Keratinocyte (primary cell): ENCODE measurements at regions not wholly inside any gene's neighbourhood (a gene's known extent, or its start where the extent isn't known, plus 50 kb on each side); places are given as distances from the start of the nearest gene placed in this dataset.

ENCODE experiments used
- DNase-seq: peaks from one replicate; pipeline ENCODE4 v3.0.0-alpha.2; 2011; ENCODE audit warnings: low read depth, missing footprints, low spot score
- FAIRE-seq: peaks from 2 replicates; lab custom pipeline; 2011; peaks lifted over from hg19 to GRCh38; lab: Jason Lieb, UNC
- H2AFZ ChIP-seq: 2 replicates; pipeline ENCODE4 v1.6.0; 2012; ENCODE audit warnings: low read length, control low read depth, inconsistent platforms; ENCODE audit not compliant: control insufficient read depth
- H3K27ac ChIP-seq: 2 replicates; pipeline ENCODE4 v1.5.1; 2011; ENCODE audit warnings: low read length; ENCODE audit not compliant: control insufficient read depth, insufficient read depth
- H3K27me3 ChIP-seq: 3 replicates; pipeline ENCODE4 v1.6.0; 2011; ENCODE audit warnings: low read length; ENCODE audit not compliant: control insufficient read depth, insufficient read depth; ENCODE audit errors: extremely low read depth
- H3K36me3 ChIP-seq, 2 experiments: 2 replicates in 1 of 2; 3 replicates in 1 of 2; pipeline ENCODE4 v1.5.1; 2011; ENCODE audit warnings: low read length in 2 of 2, mild to moderate bottlenecking in 1 of 2; ENCODE audit not compliant: control insufficient read depth in 2 of 2, insufficient read depth in 2 of 2; ENCODE audit errors: extremely low read depth in 1 of 2
- H3K4me1 ChIP-seq: 3 replicates; pipeline ENCODE4 v1.5.1; 2011; ENCODE audit warnings: low read length; ENCODE audit not compliant: control insufficient read depth, insufficient read depth; ENCODE audit errors: extremely low read depth
- H3K4me2 ChIP-seq: 3 replicates; pipeline ENCODE4 v1.6.0; 2011; ENCODE audit warnings: low read depth, low read length; ENCODE audit not compliant: control insufficient read depth, insufficient read depth; ENCODE audit errors: extremely low read depth
- H3K4me3 ChIP-seq, 3 experiments: fragments of 200-600 bp in 1 of 3; sonication (generic) in 1 of 3; 2 replicates in 2 of 3; 3 replicates in 1 of 3; pipeline ENCODE4 v1.5.1; 2011 to 2016; ENCODE audit warnings: low read length in 3 of 3, mild to moderate bottlenecking in 3 of 3, control low read depth in 2 of 3, inconsistent platforms in 1 of 3, low read depth in 1 of 3, mixed read lengths in 1 of 3, mixed run types in 1 of 3, moderate library complexity in 1 of 3; ENCODE audit not compliant: control insufficient read depth in 2 of 3, insufficient read depth in 2 of 3; ENCODE audit errors: extremely low read depth in 1 of 3
- H3K79me2 ChIP-seq: 2 replicates; pipeline ENCODE4 v1.6.0; 2012; ENCODE audit warnings: low read length; ENCODE audit not compliant: control insufficient read depth, insufficient read depth
- H3K9ac ChIP-seq: 3 replicates; pipeline ENCODE4 v1.6.0; 2011; ENCODE audit warnings: low read length; ENCODE audit not compliant: control insufficient read depth, insufficient read depth; ENCODE audit errors: extremely low read depth
- H3K9me1 ChIP-seq: 3 replicates; pipeline ENCODE4 v1.6.0; 2011; ENCODE audit warnings: low read length; ENCODE audit not compliant: control insufficient read depth, insufficient read depth; ENCODE audit errors: extremely low read depth
- H3K9me3 ChIP-seq: 2 replicates; pipeline ENCODE4 v1.5.1; 2012; ENCODE audit warnings: low read depth, low read length; ENCODE audit not compliant: control insufficient read depth
- H4K20me1 ChIP-seq: 3 replicates; pipeline ENCODE4 v1.6.0; 2011; ENCODE audit warnings: low read length; ENCODE audit not compliant: control insufficient read depth, insufficient read depth; ENCODE audit errors: extremely low read depth
- EZH2 ChIP-seq: IDR thresholded peaks from one replicate; pipeline ENCODE4 v1.6.1; 2012; ENCODE audit warnings: inconsistent platforms, mild to moderate bottlenecking, low read length, moderate library complexity
- dilution Hi-C: fragments of 300-500 bp; cut with MboI; formaldehyde crosslinking; loops from one replicate; pipeline ENCODE4 v1.7.0; 2020; ENCODE audit warnings: low sequenced_read_pairs; ENCODE audit not compliant: extremely low pct_ligation_motif_present
- TF ChIP-seq, protein P1 (sequence below), 3 experiments: IDR thresholded peaks in 1 of 3; conservative IDR thresholded peaks in 1 of 3; optimal IDR thresholded peaks in 1 of 3; 2 replicates in 2 of 3; 3 replicates in 1 of 3; pipeline versions ENCODE3 to v1.5.1; 2011; ENCODE audit warnings: low read length in 3 of 3, mild to moderate bottlenecking in 3 of 3, moderate library complexity in 2 of 3, control low read depth in 1 of 3, inconsistent platforms in 1 of 3; ENCODE audit not compliant: insufficient read depth in 2 of 3; ENCODE audit errors: extremely low read depth in 1 of 3

DNA sequence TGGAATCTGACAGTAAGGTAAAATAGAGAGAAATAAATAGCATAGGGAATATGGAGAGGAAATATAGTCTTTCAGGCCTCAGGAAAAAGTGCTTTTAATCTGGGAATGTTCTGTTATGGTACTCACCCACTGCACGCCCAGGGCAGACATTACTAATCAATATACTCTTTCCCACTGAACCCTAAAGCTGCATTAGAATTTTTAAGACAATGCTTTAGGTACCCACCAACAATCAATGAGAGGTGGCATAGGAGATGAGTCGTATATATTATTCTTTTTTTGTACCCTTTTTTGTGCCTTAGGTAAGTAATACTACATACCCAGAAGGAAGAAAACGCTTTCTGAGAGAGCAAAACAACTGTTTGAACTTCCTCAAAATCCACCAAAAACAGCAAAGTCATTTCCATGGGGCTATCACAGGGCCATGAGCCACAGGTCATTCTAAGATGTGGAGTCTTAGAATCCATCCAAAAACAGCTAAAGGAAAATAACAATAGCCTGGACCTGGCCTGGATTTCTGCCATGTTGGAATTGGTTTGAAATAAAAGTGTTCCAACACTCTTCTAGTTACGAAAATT lies 542.1 kb downstream of the XYLT1 start:
- Histone ChIP-seq H3K27ac (no peak overlapping the region), H3K27me3 (no peaks in the 10 kb centered on the region), H3K9ac (no peak overlapping the region), H4K20me1 (no peaks in the 10 kb centered on the region), H3K9me3 (no peaks in the 10 kb centered on the region), H2AFZ (no peak overlapping the region), H3K79me2 (no peaks in the 10 kb centered on the region), H3K4me2 (no peak overlapping the region), H3K36me3 (no peaks in the 10 kb centered on the region), H3K9me1 (no peaks in the 10 kb centered on the region), H3K4me1 (no peaks in the 10 kb centered on the region), H3K4me3 (no peak overlapping the region)
- dilution Hi-C loops: no loop called here
- TF ChIP-seq, protein P1, sequence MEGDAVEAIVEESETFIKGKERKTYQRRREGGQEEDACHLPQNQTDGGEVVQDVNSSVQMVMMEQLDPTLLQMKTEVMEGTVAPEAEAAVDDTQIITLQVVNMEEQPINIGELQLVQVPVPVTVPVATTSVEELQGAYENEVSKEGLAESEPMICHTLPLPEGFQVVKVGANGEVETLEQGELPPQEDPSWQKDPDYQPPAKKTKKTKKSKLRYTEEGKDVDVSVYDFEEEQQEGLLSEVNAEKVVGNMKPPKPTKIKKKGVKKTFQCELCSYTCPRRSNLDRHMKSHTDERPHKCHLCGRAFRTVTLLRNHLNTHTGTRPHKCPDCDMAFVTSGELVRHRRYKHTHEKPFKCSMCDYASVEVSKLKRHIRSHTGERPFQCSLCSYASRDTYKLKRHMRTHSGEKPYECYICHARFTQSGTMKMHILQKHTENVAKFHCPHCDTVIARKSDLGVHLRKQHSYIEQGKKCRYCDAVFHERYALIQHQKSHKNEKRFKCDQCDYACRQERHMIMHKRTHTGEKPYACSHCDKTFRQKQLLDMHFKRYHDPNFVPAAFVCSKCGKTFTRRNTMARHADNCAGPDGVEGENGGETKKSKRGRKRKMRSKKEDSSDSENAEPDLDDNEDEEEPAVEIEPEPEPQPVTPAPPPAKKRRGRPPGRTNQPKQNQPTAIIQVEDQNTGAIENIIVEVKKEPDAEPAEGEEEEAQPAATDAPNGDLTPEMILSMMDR (optimal IDR thresholded peaks at IDR 0.05 in 1 of 3, IDR thresholded peaks at IDR 0.05 in 1 of 3, conservative IDR thresholded peaks at IDR 0.05 in 1 of 3; ENCODE audit: extremely low read depth in 1 of 3, insufficient read depth in 2 of 3, low read length in 3 of 3): no peak
- no peak for TF ChIP-seq EZH2
- FAIRE-seq (no peak), DNase-seq (no peak)

DNA sequence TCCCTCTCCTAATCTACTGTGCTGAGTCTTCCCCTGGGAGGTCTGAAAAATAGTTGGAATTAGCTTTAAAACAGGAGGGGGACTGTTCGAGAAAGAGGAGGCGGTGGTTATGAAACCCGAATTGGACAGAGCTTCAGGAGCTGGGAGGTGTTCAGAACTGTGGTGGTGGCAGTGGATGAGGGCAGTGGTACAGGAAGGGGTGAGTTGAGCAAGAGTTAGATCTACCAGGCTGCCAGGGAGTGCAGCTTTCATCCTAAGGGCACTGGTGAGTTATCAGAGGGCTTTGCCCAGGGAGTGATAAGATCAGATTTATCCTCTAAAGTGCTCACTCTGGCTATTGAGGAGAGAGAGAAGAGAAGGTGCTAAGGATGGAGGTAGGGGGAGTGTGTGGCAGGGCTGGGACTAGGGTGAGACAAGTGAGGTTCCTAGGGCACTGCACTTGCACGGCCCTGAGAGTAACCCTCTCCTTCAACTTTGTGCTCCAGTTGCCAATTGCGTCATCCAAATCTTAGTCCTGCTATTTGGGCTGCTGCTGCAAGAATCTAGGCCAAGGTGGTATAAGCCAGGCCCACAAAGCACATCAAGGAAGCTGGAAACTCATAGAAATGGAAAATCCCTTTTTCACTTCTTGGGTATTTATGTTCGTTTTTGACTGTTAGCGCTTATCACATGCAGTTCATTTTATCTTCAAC lies 540.3 kb downstream of the XYLT1 start:
- no peak overlapping the region for H3K4me3 ChIP-seq
- H3K4me1 ChIP-seq: no peaks in the 10 kb centered on the region
- no peak overlapping the region for H3K27ac ChIP-seq
- H3K79me2 ChIP-seq: no peaks in the 10 kb centered on the region
- H3K4me2 ChIP-seq: no peak overlapping the region
- FAIRE-seq (no peak), DNase-seq (no peak)
- no peak overlapping the region for H3K9ac ChIP-seq
- no peaks in the 10 kb centered on the region for H3K27me3 ChIP-seq
- no peak overlapping the region for H2AFZ ChIP-seq
- TF ChIP-seq, protein P1 (optimal IDR thresholded peaks at IDR 0.05 in 1 of 3, IDR thresholded peaks at IDR 0.05 in 1 of 3, conservative IDR thresholded peaks at IDR 0.05 in 1 of 3; ENCODE audit: extremely low read depth in 1 of 3, insufficient read depth in 2 of 3, low read length in 3 of 3): no peak
- TF ChIP-seq EZH2: no peak
- H4K20me1 ChIP-seq: no peaks in the 10 kb centered on the region
- H3K36me3 ChIP-seq: no peaks in the 10 kb centered on the region
- dilution Hi-C loops: no loop called here
- no peaks in the 10 kb centered on the region for H3K9me1 ChIP-seq
- no peaks in the 10 kb centered on the region for H3K9me3 ChIP-seq
